Endothelial cell of umbilical vein (primary cell): ENCODE measurements at regions not wholly inside any gene's neighbourhood (a gene's known extent, or its start where the extent isn't known, plus 50 kb on each side); places are given as distances from the start of the nearest gene placed in this dataset.

Source experiments
- BruUV-seq: library from RNA; stranded (reverse); fragments of 400-500 nt; replicated peaks from 2 replicates; lab custom pipeline; 2021; lab: Mats Ljungman, UMichigan
- CTCF ChIA-PET: fragments of 300-600, 350-600 bp; sonication (Branson Sonifier 250); formaldehyde crosslinking; loops from one replicate; lab custom pipeline; 2021; ENCODE audit warnings: antibody characterized with exemption, inconsistent platforms; lab: Charles Lee
- POLR2A ChIA-PET: fragments of 300-600, 350-600 bp; sonication (Branson Sonifier 250); formaldehyde crosslinking; loops from one replicate; lab custom pipeline; 2021; ENCODE audit warnings: antibody characterized with exemption, inconsistent platforms; lab: Charles Lee
- DNase-seq: peaks from one replicate; pipeline ENCODE4 v3.0.0-alpha.2; 2011; ENCODE audit warnings: low read depth, low spot score
- FAIRE-seq: peaks from 2 replicates; lab custom pipeline; 2011; peaks lifted over from hg19 to GRCh38; lab: Jason Lieb, UNC
- H2AFZ ChIP-seq: 2 replicates; pipeline ENCODE4 v1.6.0; 2012; ENCODE audit warnings: low read depth, low read length, control low read depth, inconsistent platforms
- H3K27ac ChIP-seq: 2 replicates; pipeline ENCODE4 v1.5.1; 2011; ENCODE audit warnings: low read depth, mild to moderate bottlenecking, control low read depth, low read length, moderate library complexity; ENCODE audit not compliant: insufficient read depth
- H3K27me3 ChIP-seq, 2 experiments: 2 replicates each; pipeline versions ENCODE4 v1.6.0 to v1.6.1; 2011; ENCODE audit warnings: low read length in 2 of 2, mixed read lengths in 1 of 2; ENCODE audit not compliant: control insufficient read depth in 2 of 2, insufficient read depth in 2 of 2
- H3K36me3 ChIP-seq, 2 experiments: 2 replicates in 1 of 2; 3 replicates in 1 of 2; pipeline ENCODE4 v1.5.1; 2011; ENCODE audit warnings: low read length in 2 of 2, mild to moderate bottlenecking in 1 of 2, moderate library complexity in 1 of 2; ENCODE audit not compliant: control insufficient read depth in 2 of 2, insufficient read depth in 2 of 2; ENCODE audit errors: extremely low read depth in 1 of 2
- H3K4me1 ChIP-seq: 3 replicates; pipeline ENCODE4 v1.5.1; 2011; ENCODE audit warnings: mild to moderate bottlenecking, low read length; ENCODE audit not compliant: control insufficient read depth, insufficient read depth; ENCODE audit errors: extremely low read depth
- H3K4me2 ChIP-seq: 2 replicates; pipeline ENCODE4 v1.6.1; 2011; ENCODE audit warnings: low read length, control low read depth, mixed read lengths; ENCODE audit not compliant: insufficient read depth
- H3K4me3 ChIP-seq, 3 experiments: fragments of 200-600 bp in 1 of 3; sonication (generic), shearing (Covaris generic) in 1 of 3; replicated peaks in 1 of 3; 2 replicates each; pipeline ENCODE4 v1.5.1; 2011 to 2016; ENCODE audit warnings: control low read depth in 3 of 3, low read length in 3 of 3, mild to moderate bottlenecking in 2 of 3, inconsistent platforms in 1 of 3, low read depth in 1 of 3, moderate library complexity in 1 of 3; ENCODE audit not compliant: insufficient read depth in 1 of 3
- H3K79me2 ChIP-seq: 2 replicates; pipeline ENCODE4 v1.6.0; 2012; ENCODE audit warnings: low read length, inconsistent platforms; ENCODE audit not compliant: control insufficient read depth, insufficient read depth
- H3K9ac ChIP-seq: replicated peaks from 2 replicates; pipeline ENCODE3; 2011; ENCODE audit warnings: low read length, control low read depth; ENCODE audit not compliant: insufficient read depth; ENCODE audit errors: extremely low read depth
- H3K9me1 ChIP-seq: replicated peaks from 3 replicates; pipeline ENCODE4 v1.6.0; 2011; ENCODE audit warnings: mild to moderate bottlenecking, low read length; ENCODE audit not compliant: control insufficient read depth, insufficient read depth; ENCODE audit errors: extremely low read depth
- H3K9me3 ChIP-seq: replicated peaks from 2 replicates; pipeline ENCODE4 v1.5.1; 2012; ENCODE audit warnings: low read length, inconsistent platforms; ENCODE audit not compliant: control insufficient read depth, insufficient read depth
- H4K20me1 ChIP-seq: replicated peaks from 2 replicates; pipeline ENCODE3; 2011; ENCODE audit warnings: mild to moderate bottlenecking, low read length; ENCODE audit not compliant: control insufficient read depth, insufficient read depth; ENCODE audit errors: extremely low read depth
- EZH2 ChIP-seq: IDR thresholded peaks from 2 replicates; pipeline ENCODE4 v1.6.1; 2012; ENCODE audit warnings: borderline replicate concordance, low read depth, mild to moderate bottlenecking, moderate library complexity, low read length, inconsistent platforms; ENCODE audit not compliant: severe bottlenecking
- FOS ChIP-seq: IDR thresholded peaks from 2 replicates; pipeline ENCODE4 v1.6.1; 2011; ENCODE audit warnings: mild to moderate bottlenecking, low read length, moderate library complexity, borderline replicate concordance; ENCODE audit not compliant: insufficient read depth
- GATA2 ChIP-seq: IDR thresholded peaks from 2 replicates; pipeline ENCODE4 v1.7.0; 2011; ENCODE audit warnings: low read depth, mild to moderate bottlenecking, moderate library complexity, mixed read lengths, low read length; ENCODE audit not compliant: insufficient read length, insufficient read depth
- JUN ChIP-seq: IDR thresholded peaks from 2 replicates; pipeline ENCODE4 v1.6.1; 2011; ENCODE audit warnings: borderline replicate concordance, low read depth; ENCODE audit not compliant: insufficient read length, insufficient read depth
- MYC ChIP-seq: IDR thresholded peaks from one replicate; pipeline ENCODE4 v1.6.1; 2011; ENCODE audit warnings: mild to moderate bottlenecking, low read depth, low read length
- POLR2A ChIP-seq: IDR thresholded peaks from 2 replicates; pipeline ENCODE4 v1.6.1; 2012; ENCODE audit warnings: low read depth, mild to moderate bottlenecking, control low read depth, low read length
- POLR2AphosphoS5 ChIP-seq: IDR thresholded peaks from 2 replicates; pipeline ENCODE4 v1.6.1; 2012; ENCODE audit warnings: low read depth, mild to moderate bottlenecking, control low read depth, low read length, moderate library complexity; ENCODE audit not compliant: insufficient read depth
- dilution Hi-C: fragments of 300-500 bp; cut with MboI; formaldehyde crosslinking; loops from one replicate; pipeline ENCODE4 v1.15.0; 2019; ENCODE audit warnings: low sequenced_read_pairs; ENCODE audit not compliant: extremely low pct_ligation_motif_present
- intact Hi-C: fragments of 100-400 bp; cut with micrococcal nuclease; formaldehyde crosslinking; loops from one replicate; pipeline ENCODE4 v1.10.0; 2022
- TF ChIP-seq, protein P1 (sequence below), 2 donors: IDR thresholded peaks; 1 replicate in 1 of 2; 2 replicates in 1 of 2; pipeline ENCODE4 v1.5.1; 2011; ENCODE audit warnings: low read length in 2 of 2, mild to moderate bottlenecking in 2 of 2, moderate library complexity in 2 of 2, control low read depth in 1 of 2, inconsistent platforms in 1 of 2, low read depth in 1 of 2; ENCODE audit not compliant: insufficient read depth in 1 of 2; ENCODE audit errors: extremely low read depth in 1 of 2
- TF ChIP-seq, protein P2 (sequence below): IDR thresholded peaks from 2 replicates; pipeline ENCODE4 v1.6.1; 2011; ENCODE audit not compliant: insufficient read depth, insufficient read length

DNA sequence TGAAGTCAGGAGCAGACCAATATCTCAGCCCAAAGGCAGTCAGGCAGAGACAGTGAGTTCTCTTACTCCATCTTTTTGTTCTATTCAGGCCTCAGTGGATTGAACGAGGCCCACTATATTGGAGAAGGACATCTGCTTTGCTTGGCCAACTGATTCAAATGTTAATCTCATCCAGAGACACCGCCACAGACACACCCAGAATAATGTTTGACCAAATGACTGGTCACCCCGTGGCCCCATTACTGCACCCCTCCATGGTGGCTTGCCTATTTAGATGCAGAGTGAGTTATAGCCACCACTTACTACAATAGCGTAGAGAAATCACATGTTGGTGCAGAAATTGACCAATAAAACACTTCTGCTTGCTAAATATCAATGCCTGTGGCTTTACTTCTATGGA lies 88.1 kb downstream of the HRH4 start:
- no peak overlapping the region for H2AFZ ChIP-seq
- no peaks in the 10 kb centered on the region for H3K9me3 ChIP-seq
- no peak overlapping the region for H3K4me3 ChIP-seq
- intact Hi-C loops (loop anchor here (10.0 kb wide), 1 partner anchor 316 kb away; no protein-coding TSS in a partner anchor), dilution Hi-C loops (no loop called here)
- H3K79me2 ChIP-seq = no peaks in the 10 kb centered on the region
- no peaks in the 10 kb centered on the region for H3K27me3 ChIP-seq
- H3K9me1 ChIP-seq = no peaks in the 10 kb centered on the region
- H4K20me1 ChIP-seq = no peaks in the 10 kb centered on the region
- no peak for FAIRE-seq
- no peak for DNase-seq
- TF ChIP-seq JUN (no peak), FOS (no peak), GATA2 (no peak), POLR2AphosphoS5 (no peak), POLR2A (no peak), MYC (no peak), EZH2 (no peak)
- TF ChIP-seq, protein P1, sequence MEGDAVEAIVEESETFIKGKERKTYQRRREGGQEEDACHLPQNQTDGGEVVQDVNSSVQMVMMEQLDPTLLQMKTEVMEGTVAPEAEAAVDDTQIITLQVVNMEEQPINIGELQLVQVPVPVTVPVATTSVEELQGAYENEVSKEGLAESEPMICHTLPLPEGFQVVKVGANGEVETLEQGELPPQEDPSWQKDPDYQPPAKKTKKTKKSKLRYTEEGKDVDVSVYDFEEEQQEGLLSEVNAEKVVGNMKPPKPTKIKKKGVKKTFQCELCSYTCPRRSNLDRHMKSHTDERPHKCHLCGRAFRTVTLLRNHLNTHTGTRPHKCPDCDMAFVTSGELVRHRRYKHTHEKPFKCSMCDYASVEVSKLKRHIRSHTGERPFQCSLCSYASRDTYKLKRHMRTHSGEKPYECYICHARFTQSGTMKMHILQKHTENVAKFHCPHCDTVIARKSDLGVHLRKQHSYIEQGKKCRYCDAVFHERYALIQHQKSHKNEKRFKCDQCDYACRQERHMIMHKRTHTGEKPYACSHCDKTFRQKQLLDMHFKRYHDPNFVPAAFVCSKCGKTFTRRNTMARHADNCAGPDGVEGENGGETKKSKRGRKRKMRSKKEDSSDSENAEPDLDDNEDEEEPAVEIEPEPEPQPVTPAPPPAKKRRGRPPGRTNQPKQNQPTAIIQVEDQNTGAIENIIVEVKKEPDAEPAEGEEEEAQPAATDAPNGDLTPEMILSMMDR (IDR thresholded peaks at IDR 0.05; ENCODE audit: extremely low read depth in 1 of 2, insufficient read depth in 1 of 2, low read depth in 1 of 2, low read length in 2 of 2) = no peak
- TF ChIP-seq, protein P2, sequence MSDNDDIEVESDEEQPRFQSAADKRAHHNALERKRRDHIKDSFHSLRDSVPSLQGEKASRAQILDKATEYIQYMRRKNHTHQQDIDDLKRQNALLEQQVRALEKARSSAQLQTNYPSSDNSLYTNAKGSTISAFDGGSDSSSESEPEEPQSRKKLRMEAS = no peak
- H3K36me3 ChIP-seq = no peaks in the 10 kb centered on the region
- no TSS peak for BruUV-seq
- ChIA-PET POLR2A (no interaction called here), CTCF (no interaction called here)
- H3K27ac ChIP-seq = no peak overlapping the region
- H3K4me1 ChIP-seq = peaks cover 6% of the 10 kb centered on the region
- no peak overlapping the region for H3K9ac ChIP-seq
- H3K4me2 ChIP-seq = no peak overlapping the region
